ENCODE measurements at regions not wholly inside any gene's neighbourhood (a gene's known extent, or its start where the extent isn't known, plus 50 kb on each side); places are given as distances from the start of the nearest gene placed in this dataset.

DNA sequence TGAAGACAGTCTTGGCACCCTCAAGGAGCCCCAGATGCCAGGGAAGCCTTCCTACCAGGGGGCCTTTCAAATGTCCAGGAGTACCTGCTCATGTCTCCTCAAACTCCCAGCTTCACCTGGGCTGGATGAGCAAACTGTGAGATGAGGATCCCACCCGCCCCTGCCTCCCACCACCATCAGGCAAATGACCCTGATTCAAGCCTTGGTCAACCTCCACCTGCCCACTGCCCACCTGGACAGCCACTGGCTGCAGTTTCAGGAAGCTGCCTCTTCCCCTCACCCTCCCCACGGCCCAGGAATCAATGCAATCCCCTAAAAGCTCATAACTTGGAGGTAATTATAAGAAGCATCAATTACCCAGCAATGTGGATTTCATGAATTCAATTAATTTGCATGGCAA lies 122.7 kb downstream of the BUD13 start:
- Mint-ChIP-seq H3K4me3 (ENCODE audit: low read depth) (no peak overlapping the region), H3K27ac (no peak overlapping the region), H3K27me3 (peaks cover 16% of the 10 kb centered on the region), H3K9me3 (ENCODE audit: low read depth) (peaks cover 4% of the 10 kb centered on the region), H3K4me1 (ENCODE audit: low read depth) (no peaks in the 10 kb centered on the region), H3K36me3 (ENCODE audit: insufficient read depth) (no peaks in the 10 kb centered on the region)
- TF ChIP-seq, protein P1, sequence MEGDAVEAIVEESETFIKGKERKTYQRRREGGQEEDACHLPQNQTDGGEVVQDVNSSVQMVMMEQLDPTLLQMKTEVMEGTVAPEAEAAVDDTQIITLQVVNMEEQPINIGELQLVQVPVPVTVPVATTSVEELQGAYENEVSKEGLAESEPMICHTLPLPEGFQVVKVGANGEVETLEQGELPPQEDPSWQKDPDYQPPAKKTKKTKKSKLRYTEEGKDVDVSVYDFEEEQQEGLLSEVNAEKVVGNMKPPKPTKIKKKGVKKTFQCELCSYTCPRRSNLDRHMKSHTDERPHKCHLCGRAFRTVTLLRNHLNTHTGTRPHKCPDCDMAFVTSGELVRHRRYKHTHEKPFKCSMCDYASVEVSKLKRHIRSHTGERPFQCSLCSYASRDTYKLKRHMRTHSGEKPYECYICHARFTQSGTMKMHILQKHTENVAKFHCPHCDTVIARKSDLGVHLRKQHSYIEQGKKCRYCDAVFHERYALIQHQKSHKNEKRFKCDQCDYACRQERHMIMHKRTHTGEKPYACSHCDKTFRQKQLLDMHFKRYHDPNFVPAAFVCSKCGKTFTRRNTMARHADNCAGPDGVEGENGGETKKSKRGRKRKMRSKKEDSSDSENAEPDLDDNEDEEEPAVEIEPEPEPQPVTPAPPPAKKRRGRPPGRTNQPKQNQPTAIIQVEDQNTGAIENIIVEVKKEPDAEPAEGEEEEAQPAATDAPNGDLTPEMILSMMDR (IDR thresholded peaks at IDR 0.05; ENCODE audit: unreplicated experiment): no peak
- DNase-seq (ENCODE audit: low spot score, unreplicated experiment): no peak

DNA sequence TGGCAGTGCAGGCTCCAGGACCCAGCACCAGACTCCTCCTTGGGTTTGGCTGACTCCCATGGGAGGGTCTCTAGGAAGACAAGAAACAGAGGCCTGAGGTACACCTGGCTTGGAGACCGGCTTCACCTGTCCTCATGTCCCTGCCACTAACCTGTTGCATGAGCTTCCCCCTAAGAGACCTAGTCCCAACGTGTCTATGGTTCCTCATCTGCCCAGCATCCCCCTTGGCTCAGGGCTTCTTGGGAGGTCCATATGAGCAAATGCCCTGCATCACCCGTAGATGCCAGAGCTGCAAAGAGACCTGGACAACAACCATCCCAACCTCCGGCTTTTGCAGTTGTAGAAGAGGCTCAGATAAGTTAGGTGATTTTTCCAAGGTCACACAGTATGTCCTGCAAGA lies 123.5 kb downstream of the BUD13 start:
- Mint-ChIP-seq H3K27me3 (peaks cover 19% of the 10 kb centered on the region), H3K27ac (no peak overlapping the region), H3K4me3 (ENCODE audit: low read depth) (no peak overlapping the region), H3K36me3 (ENCODE audit: insufficient read depth) (no peaks in the 10 kb centered on the region), H3K4me1 (ENCODE audit: low read depth) (no peaks in the 10 kb centered on the region), H3K9me3 (ENCODE audit: low read depth) (no peaks in the 10 kb centered on the region)
- no peak for DNase-seq (ENCODE audit: low spot score, unreplicated experiment)
- TF ChIP-seq, protein P1 (IDR thresholded peaks at IDR 0.05; ENCODE audit: unreplicated experiment): no peak

DNA sequence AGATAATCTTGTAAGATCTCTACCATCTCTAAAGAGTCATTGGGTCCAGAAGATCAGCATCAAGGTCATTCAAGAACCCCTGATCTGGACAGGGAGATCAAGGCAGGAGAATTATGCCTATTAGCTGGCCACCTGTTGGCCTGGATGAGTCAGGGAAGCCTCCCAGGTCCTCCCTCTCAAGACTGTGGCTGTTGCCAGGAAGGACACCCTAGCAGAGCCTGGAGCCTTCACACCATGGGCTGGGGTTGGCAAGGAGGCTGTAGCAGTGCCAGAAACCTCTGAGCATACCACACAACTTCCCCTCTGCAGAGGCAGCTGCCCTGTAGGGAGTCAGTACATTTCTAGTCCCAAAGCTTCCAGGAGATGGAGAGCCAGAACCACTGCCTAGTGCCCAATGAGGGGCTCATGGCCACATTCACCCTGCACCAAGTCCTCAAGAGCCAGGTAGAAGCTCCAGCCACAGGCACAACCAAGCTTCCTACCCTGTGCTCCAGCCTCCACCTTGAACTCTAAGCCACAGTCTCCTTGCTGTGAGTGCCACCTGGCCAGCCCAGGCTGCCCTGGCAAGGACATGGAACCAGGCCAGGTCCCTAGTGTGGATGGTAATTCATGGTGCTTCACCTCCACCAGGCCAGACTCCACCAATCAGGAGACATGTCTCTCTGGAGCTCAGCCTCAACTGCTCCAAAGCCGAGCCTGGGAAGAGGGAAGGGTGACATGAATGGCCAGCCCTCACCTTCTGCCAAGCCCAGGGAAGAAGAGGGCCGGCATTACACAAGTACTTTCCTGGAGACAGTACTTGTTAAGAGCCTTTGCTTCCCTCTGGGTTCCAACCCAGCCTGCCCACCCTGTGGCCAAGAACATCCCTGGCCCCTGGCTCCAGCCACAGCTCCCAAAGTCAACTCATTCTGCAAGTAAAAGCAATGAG lies 124.3 kb downstream of the BUD13 start:
- no peaks in the 10 kb centered on the region for H3K36me3 Mint-ChIP-seq (ENCODE audit: insufficient read depth)
- TF ChIP-seq, protein P1 (IDR thresholded peaks at IDR 0.05; ENCODE audit: unreplicated experiment): no peak
- H3K27ac Mint-ChIP-seq: no peak overlapping the region
- H3K4me3 Mint-ChIP-seq (ENCODE audit: low read depth): no peak overlapping the region
- no peaks in the 10 kb centered on the region for H3K9me3 Mint-ChIP-seq (ENCODE audit: low read depth)
- no peak for DNase-seq (ENCODE audit: low spot score, unreplicated experiment)
- no peaks in the 10 kb centered on the region for H3K4me1 Mint-ChIP-seq (ENCODE audit: low read depth)
- H3K27me3 Mint-ChIP-seq: peaks cover 23% of the 10 kb centered on the region

DNA sequence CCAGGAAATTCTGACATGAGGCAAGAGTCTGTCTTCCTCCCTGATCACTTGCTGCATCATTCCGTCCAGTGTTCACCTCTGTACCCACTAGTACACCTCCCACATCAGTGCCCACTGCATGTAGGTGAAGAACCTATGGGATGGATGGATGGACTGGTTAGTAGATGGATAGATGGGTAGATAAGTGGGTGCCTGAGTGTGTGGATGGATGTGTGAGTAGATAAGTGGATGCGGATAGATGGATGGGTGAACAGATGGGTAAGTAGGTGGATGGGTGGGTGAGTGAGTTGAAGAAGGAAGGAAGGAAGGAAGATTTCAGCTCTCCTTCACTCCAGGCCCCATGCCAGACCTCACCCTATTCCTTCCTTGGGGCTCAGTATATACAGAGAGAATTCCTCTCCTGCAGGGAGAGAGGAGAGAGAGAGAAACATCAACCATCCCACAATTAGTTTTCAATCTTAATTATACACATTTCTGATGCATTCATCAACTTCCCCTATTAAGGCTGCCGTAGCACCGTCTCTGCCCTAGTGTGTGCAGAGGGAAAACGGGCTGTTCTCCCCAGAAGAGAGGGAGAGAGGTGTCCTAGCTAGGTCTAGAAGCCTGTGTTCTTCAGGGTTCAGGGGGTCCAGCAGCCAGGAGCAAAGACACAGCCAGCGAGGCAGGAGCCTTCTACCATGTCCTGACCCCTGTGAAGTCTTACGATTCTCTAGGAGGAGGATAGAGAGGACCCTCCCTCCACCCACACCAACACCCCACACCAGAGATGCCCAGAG lies 125.3 kb downstream of the BUD13 start:
- H3K27me3 Mint-ChIP-seq: peaks cover 19% of the 10 kb centered on the region
- no peaks in the 10 kb centered on the region for H3K36me3 Mint-ChIP-seq (ENCODE audit: insufficient read depth)
- no peak overlapping the region for H3K27ac Mint-ChIP-seq
- H3K4me3 Mint-ChIP-seq (ENCODE audit: low read depth): no peak overlapping the region
- H3K9me3 Mint-ChIP-seq (ENCODE audit: low read depth): no peaks in the 10 kb centered on the region
- H3K4me1 Mint-ChIP-seq (ENCODE audit: low read depth): no peaks in the 10 kb centered on the region
- TF ChIP-seq, protein P1 (IDR thresholded peaks at IDR 0.05; ENCODE audit: unreplicated experiment): no peak
- DNase-seq (ENCODE audit: low spot score, unreplicated experiment): no peak

DNA sequence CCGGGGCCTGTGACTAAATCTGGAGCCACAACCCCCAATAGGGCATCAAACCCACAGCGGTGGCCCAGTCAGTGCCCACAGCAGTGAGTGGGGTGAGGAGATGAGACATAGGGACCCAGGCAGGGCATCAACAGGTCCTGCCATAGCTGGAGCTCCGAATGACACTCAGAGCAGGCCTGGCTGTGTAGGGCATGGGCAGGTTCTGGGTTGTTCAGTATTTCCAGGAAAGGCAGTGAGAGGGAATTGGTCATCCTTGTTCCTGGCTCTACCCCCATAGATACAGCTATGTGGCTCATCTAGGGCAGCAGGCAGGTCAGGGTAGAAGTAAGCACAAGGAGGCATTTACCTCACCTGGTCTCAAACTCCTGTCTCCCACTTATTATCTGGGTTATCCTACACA lies 126.6 kb downstream of the BUD13 start:
- no peak overlapping the region for H3K27ac Mint-ChIP-seq
- no peaks in the 10 kb centered on the region for H3K9me3 Mint-ChIP-seq (ENCODE audit: low read depth)
- peaks cover 24% of the 10 kb centered on the region for H3K27me3 Mint-ChIP-seq
- no peak overlapping the region for H3K4me3 Mint-ChIP-seq (ENCODE audit: low read depth)
- TF ChIP-seq, protein P1 (IDR thresholded peaks at IDR 0.05; ENCODE audit: unreplicated experiment): no peak
- DNase-seq (ENCODE audit: low spot score, unreplicated experiment): no peak
- H3K36me3 Mint-ChIP-seq (ENCODE audit: insufficient read depth): no peaks in the 10 kb centered on the region
- H3K4me1 Mint-ChIP-seq (ENCODE audit: low read depth): no peaks in the 10 kb centered on the region

Data from progenitor cell of endocrine pancreas (in vitro differentiated cells).